Suprapubic skin (tissue), 3 donors: ENCODE measurements at regions not wholly inside any gene's neighbourhood (a gene's known extent, or its start where the extent isn't known, plus 50 kb on each side); places are given as distances from the start of the nearest gene placed in this dataset.

Experiments used
- POLR2A ChIP-seq, 2 donors: fragments of 450-650 bp; IDR thresholded peaks; one replicate each; pipeline ENCODE4 v1.6.1; 2017; ENCODE audit warnings: antibody characterized with exemption in 2 of 2, mild to moderate bottlenecking in 2 of 2, moderate library complexity in 2 of 2
- TF ChIP-seq, protein P1 (sequence below), 2 donors: fragments of 200-600 bp in 1 of 2; fragments of 450-650 bp in 1 of 2; sonication (generic) in 1 of 2; IDR thresholded peaks; one replicate each; pipeline ENCODE4 v1.5.1; 2016 to 2019; ENCODE audit warnings: antibody characterized with exemption in 2 of 2, mild to moderate bottlenecking in 1 of 2, moderate library complexity in 1 of 2

DNA sequence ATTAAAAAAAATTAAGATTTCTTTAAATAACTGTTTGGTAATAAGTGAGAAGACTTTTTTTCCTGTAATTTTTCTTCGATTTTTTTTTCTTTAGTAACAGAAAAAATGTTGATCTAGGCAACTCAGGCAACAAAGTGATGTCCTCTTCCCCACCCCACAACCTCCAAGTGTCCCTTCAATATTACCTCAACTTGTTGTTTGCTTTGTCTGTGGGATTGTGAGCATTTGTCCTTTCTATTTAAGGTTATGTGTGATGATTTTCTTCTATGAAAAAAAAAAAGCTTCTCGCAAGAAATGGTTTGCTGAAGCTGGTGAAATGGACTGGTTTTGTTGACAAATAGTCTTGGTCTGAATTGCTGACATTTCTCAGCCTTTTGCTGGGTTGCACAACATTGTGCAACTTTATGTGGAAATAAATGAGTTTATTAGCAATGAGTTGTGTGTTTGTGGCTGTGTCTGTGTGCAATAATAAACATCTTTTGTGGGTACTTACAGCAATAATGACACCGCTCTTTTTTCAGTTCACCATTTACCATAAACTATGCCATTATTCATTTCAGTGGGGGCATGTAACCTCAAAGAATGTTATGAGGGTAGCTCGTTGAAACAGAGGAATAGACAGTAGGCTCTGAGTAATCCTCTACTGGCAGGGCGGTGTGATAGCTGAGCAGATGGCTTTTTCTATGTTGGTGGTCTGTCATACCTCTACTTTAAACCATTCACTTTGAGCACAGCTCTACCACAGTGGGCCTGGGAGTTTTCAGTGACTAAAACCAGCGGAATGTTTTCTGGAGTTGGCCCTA lies 218.4 kb downstream of the HLX start:
- no peak for TF ChIP-seq POLR2A (IDR thresholded peaks at IDR 0.05)
- TF ChIP-seq, protein P1, sequence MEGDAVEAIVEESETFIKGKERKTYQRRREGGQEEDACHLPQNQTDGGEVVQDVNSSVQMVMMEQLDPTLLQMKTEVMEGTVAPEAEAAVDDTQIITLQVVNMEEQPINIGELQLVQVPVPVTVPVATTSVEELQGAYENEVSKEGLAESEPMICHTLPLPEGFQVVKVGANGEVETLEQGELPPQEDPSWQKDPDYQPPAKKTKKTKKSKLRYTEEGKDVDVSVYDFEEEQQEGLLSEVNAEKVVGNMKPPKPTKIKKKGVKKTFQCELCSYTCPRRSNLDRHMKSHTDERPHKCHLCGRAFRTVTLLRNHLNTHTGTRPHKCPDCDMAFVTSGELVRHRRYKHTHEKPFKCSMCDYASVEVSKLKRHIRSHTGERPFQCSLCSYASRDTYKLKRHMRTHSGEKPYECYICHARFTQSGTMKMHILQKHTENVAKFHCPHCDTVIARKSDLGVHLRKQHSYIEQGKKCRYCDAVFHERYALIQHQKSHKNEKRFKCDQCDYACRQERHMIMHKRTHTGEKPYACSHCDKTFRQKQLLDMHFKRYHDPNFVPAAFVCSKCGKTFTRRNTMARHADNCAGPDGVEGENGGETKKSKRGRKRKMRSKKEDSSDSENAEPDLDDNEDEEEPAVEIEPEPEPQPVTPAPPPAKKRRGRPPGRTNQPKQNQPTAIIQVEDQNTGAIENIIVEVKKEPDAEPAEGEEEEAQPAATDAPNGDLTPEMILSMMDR (IDR thresholded peaks at IDR 0.05): no peak
